ENCODE measurements at regions not wholly inside any gene's neighbourhood (a gene's known extent, or its start where the extent isn't known, plus 50 kb on each side); places are given as distances from the start of the nearest gene placed in this dataset.

DNA sequence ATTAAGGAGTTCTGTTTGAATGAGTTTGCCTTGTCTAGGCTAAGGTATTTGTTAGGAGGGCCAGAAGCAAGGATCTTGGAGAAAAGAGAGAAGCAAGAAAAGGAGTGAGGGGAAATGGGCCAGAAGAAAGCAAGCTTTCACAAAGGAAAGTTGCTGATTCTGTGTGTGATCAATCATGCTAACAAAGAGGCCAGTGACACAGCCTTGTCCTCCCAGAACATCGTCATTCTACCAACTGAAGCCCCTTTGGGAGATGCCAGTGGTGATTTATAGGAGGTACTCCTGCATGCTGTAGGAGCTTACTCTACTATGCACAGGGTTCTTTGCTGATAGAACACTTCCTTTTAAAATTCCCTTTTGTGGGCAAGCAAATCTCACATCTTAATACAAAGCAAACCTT lies 449.2 kb upstream of the SPRED2 start:
- no peaks in the 10 kb centered on the region for H3K4me1 ChIP-seq (ENCODE audit: control insufficient read depth, insufficient read depth, low read length)
- TF ChIP-seq PRDM2 (tag by site-specific recombination; IDR thresholded peaks at IDR 0.05; ENCODE audit: borderline replicate concordance), result no peak
- no peak for TF ChIP-seq ZBTB7A (tag by site-specific recombination; IDR thresholded peaks at IDR 0.05; ENCODE audit: low read depth)
- no peak for TF ChIP-seq ZNF146 (tag by site-specific recombination; IDR thresholded peaks at IDR 0.05)
- TF ChIP-seq ZNF596 (tag by site-specific recombination; IDR thresholded peaks at IDR 0.05), result no peak
- TF ChIP-seq ZNF335 (tag by site-specific recombination; conservative IDR thresholded peaks at IDR 0.05), result no peak
- TF ChIP-seq PRDM1 (tag by site-specific recombination; IDR thresholded peaks at IDR 0.05), result no peak
- TF ChIP-seq ZNF792 (tag by site-specific recombination; IDR thresholded peaks at IDR 0.05), result no peak
- no peak for TF ChIP-seq ZFP3 (tag by site-specific recombination; IDR thresholded peaks at IDR 0.05; ENCODE audit: low read depth)
- no peak for TF ChIP-seq SCRT1 (tag by site-specific recombination; IDR thresholded peaks at IDR 0.05; ENCODE audit: borderline replicate concordance)
- TF ChIP-seq ZIC2 (tag by site-specific recombination; IDR thresholded peaks at IDR 0.05), result no peak
- TF ChIP-seq ZNF324 (tag by site-specific recombination; IDR thresholded peaks at IDR 0.05), result no peak
- TF ChIP-seq FEZF1 (tag by site-specific recombination; IDR thresholded peaks at IDR 0.05), result no peak
- ChIA-PET CTCF (no interaction called here), POLR2A (no interaction called here)
- H3K4me3 ChIP-seq (ENCODE audit: low read depth, low read length), result no peak overlapping the region
- no peak overlapping the region for H3K27ac ChIP-seq (ENCODE audit: extremely low read depth, low read depth, low read length)
- H3K9me3 ChIP-seq (ENCODE audit: control insufficient read depth, insufficient read depth, low read depth, low read length), result no peaks in the 10 kb centered on the region
- no peaks in the 10 kb centered on the region for H3K36me3 ChIP-seq (ENCODE audit: control insufficient read depth in 2 of 2, insufficient read depth in 1 of 2, low read length in 2 of 2)

GRCh38 chr2:65880436-65880835 lies 448.0 kb upstream of the SPRED2 start:
- CTCF ChIA-PET, result no interaction called here
- no peak overlapping the region for H3K27ac ChIP-seq (ENCODE audit: extremely low read depth, low read depth, low read length)
- H3K4me1 ChIP-seq (ENCODE audit: control insufficient read depth, insufficient read depth, low read length), result no peaks in the 10 kb centered on the region
- POLR2A ChIA-PET, result no interaction called here
- no peaks in the 10 kb centered on the region for H3K9me3 ChIP-seq (ENCODE audit: control insufficient read depth, insufficient read depth, low read depth, low read length)
- no peaks in the 10 kb centered on the region for H3K36me3 ChIP-seq (ENCODE audit: control insufficient read depth in 2 of 2, insufficient read depth in 1 of 2, low read length in 2 of 2)
- H3K4me3 ChIP-seq (ENCODE audit: low read depth, low read length), result no peak overlapping the region
- TF ChIP-seq SCRT2 (tag by site-specific recombination; IDR thresholded peaks at IDR 0.05) (no peak), OSR2 (tag by site-specific recombination; IDR thresholded peaks at IDR 0.05) (no peak), ZNF174 (tag by site-specific recombination; IDR thresholded peaks at IDR 0.05) (no peak), HOXD13 (CRISPR knock-in tag; IDR thresholded peaks at IDR 0.05; ENCODE audit: borderline replicate concordance) (no peak), ZIC2 (tag by site-specific recombination; IDR thresholded peaks at IDR 0.05) (no peak), ZNF157 (tag by site-specific recombination; IDR thresholded peaks at IDR 0.05) (no peak), ZNF423 (tag by site-specific recombination; IDR thresholded peaks at IDR 0.05) (no peak), ZNF433 (tag by site-specific recombination; IDR thresholded peaks at IDR 0.05; ENCODE audit: low read depth) (no peak), ZNF394 (tag by site-specific recombination; IDR thresholded peaks at IDR 0.05; ENCODE audit: borderline replicate concordance) (no peak), ZNF792 (tag by site-specific recombination; IDR thresholded peaks at IDR 0.05) (no peak), SP7 (tag by site-specific recombination; IDR thresholded peaks at IDR 0.05) (no peak), ZNF324 (tag by site-specific recombination; IDR thresholded peaks at IDR 0.05) (no peak)
- TF ChIP-seq, protein P1, sequence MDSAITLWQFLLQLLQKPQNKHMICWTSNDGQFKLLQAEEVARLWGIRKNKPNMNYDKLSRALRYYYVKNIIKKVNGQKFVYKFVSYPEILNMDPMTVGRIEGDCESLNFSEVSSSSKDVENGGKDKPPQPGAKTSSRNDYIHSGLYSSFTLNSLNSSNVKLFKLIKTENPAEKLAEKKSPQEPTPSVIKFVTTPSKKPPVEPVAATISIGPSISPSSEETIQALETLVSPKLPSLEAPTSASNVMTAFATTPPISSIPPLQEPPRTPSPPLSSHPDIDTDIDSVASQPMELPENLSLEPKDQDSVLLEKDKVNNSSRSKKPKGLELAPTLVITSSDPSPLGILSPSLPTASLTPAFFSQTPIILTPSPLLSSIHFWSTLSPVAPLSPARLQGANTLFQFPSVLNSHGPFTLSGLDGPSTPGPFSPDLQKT (IDR thresholded peaks at IDR 0.05; ENCODE audit: borderline replicate concordance, low read depth, low read length), result no peak
- TF ChIP-seq, protein P2, sequence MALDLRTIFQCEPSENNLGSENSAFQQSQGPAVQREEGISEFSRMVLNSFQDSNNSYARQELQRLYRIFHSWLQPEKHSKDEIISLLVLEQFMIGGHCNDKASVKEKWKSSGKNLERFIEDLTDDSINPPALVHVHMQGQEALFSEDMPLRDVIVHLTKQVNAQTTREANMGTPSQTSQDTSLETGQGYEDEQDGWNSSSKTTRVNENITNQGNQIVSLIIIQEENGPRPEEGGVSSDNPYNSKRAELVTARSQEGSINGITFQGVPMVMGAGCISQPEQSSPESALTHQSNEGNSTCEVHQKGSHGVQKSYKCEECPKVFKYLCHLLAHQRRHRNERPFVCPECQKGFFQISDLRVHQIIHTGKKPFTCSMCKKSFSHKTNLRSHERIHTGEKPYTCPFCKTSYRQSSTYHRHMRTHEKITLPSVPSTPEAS (tag by site-specific recombination; IDR thresholded peaks at IDR 0.05), result no peak
- TF ChIP-seq, protein P3, sequence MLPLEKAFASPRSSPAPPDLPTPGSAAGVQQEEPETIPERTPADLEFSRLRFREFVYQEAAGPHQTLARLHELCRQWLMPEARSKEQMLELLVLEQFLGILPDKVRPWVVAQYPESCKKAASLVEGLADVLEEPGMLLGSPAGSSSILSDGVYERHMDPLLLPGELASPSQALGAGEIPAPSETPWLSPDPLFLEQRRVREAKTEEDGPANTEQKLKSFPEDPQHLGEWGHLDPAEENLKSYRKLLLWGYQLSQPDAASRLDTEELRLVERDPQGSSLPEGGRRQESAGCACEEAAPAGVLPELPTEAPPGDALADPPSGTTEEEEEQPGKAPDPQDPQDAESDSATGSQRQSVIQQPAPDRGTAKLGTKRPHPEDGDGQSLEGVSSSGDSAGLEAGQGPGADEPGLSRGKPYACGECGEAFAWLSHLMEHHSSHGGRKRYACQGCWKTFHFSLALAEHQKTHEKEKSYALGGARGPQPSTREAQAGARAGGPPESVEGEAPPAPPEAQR (tag by site-specific recombination; IDR thresholded peaks at IDR 0.05), result no peak
- TF ChIP-seq, protein P4, sequence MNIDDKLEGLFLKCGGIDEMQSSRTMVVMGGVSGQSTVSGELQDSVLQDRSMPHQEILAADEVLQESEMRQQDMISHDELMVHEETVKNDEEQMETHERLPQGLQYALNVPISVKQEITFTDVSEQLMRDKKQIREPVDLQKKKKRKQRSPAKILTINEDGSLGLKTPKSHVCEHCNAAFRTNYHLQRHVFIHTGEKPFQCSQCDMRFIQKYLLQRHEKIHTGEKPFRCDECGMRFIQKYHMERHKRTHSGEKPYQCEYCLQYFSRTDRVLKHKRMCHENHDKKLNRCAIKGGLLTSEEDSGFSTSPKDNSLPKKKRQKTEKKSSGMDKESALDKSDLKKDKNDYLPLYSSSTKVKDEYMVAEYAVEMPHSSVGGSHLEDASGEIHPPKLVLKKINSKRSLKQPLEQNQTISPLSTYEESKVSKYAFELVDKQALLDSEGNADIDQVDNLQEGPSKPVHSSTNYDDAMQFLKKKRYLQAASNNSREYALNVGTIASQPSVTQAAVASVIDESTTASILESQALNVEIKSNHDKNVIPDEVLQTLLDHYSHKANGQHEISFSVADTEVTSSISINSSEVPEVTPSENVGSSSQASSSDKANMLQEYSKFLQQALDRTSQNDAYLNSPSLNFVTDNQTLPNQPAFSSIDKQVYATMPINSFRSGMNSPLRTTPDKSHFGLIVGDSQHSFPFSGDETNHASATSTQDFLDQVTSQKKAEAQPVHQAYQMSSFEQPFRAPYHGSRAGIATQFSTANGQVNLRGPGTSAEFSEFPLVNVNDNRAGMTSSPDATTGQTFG (tag by site-specific recombination; IDR thresholded peaks at IDR 0.05; ENCODE audit: borderline replicate concordance), result no peak
